ENCODE measurements at regions not wholly inside any gene's neighbourhood (a gene's known extent, or its start where the extent isn't known, plus 50 kb on each side); places are given as distances from the start of the nearest gene placed in this dataset.

DNA sequence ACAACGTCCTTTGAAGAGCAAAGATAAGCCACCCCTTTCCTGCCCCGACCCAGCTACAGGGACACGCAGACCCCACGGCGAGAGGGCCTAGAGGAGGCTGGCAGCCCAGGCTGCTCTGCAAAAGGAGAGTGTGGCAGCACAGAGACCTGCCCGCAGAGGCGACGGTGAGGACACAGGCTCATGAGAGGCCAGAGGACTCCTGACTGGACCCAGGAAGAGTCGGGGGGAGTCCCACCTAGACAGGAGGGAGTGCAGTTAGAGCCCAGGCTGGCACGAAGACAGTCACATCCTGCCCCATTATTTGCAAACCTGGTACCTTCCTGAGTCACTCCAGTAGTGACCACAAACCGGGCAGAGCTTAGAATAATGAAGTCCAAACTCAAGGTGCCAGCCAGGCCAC lies 227.7 kb upstream of the CDH4 start:
- TF ChIP-seq, protein P1, sequence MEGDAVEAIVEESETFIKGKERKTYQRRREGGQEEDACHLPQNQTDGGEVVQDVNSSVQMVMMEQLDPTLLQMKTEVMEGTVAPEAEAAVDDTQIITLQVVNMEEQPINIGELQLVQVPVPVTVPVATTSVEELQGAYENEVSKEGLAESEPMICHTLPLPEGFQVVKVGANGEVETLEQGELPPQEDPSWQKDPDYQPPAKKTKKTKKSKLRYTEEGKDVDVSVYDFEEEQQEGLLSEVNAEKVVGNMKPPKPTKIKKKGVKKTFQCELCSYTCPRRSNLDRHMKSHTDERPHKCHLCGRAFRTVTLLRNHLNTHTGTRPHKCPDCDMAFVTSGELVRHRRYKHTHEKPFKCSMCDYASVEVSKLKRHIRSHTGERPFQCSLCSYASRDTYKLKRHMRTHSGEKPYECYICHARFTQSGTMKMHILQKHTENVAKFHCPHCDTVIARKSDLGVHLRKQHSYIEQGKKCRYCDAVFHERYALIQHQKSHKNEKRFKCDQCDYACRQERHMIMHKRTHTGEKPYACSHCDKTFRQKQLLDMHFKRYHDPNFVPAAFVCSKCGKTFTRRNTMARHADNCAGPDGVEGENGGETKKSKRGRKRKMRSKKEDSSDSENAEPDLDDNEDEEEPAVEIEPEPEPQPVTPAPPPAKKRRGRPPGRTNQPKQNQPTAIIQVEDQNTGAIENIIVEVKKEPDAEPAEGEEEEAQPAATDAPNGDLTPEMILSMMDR (IDR thresholded peaks at IDR 0.05), result no peak
- Mint-ChIP-seq H3K36me3 (ENCODE audit: unreplicated experiment) (no peaks in the 10 kb centered on the region), H3K4me1 (ENCODE audit: unreplicated experiment) (no peaks in the 10 kb centered on the region), H3K27ac (ENCODE audit: unreplicated experiment) (no peak overlapping the region), H3K4me3 (ENCODE audit: unreplicated experiment) (no peak overlapping the region), H3K9me3 (ENCODE audit: unreplicated experiment) (peaks cover 5% of the 10 kb centered on the region), H3K27me3 (ENCODE audit: unreplicated experiment) (no peaks in the 10 kb centered on the region)
- peak; percentile 77 for DNase-seq (ENCODE audit: extremely low spot score, unreplicated experiment)

DNA sequence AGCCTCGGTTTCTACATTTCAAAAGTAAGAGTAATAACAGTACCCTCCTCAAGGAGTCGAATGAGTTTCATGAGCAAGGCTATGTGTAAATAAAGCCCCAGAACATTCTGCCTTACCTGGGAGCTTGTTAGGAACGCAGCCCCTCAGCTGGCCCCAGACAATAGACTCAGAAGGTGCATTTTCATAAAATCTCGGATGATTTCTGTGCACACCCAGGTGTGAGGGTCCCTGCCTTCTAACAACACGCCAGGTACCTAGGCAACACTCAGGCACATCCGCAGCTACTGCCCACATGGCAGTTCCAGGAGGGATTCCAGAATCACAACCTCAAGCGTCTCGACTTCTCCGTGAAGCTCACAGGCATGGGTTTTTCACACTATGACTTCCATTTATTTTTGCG lies 226.5 kb upstream of the CDH4 start:
- Mint-ChIP-seq H3K4me1 (ENCODE audit: unreplicated experiment) (no peaks in the 10 kb centered on the region), H3K4me3 (ENCODE audit: unreplicated experiment) (no peak overlapping the region), H3K27me3 (ENCODE audit: unreplicated experiment) (no peaks in the 10 kb centered on the region), H3K27ac (ENCODE audit: unreplicated experiment) (no peak overlapping the region), H3K36me3 (ENCODE audit: unreplicated experiment) (no peaks in the 10 kb centered on the region), H3K9me3 (ENCODE audit: unreplicated experiment) (no peaks in the 10 kb centered on the region)
- peak; percentile 51 for DNase-seq (ENCODE audit: extremely low spot score, unreplicated experiment)
- TF ChIP-seq, protein P1 (IDR thresholded peaks at IDR 0.05), result no peak

DNA sequence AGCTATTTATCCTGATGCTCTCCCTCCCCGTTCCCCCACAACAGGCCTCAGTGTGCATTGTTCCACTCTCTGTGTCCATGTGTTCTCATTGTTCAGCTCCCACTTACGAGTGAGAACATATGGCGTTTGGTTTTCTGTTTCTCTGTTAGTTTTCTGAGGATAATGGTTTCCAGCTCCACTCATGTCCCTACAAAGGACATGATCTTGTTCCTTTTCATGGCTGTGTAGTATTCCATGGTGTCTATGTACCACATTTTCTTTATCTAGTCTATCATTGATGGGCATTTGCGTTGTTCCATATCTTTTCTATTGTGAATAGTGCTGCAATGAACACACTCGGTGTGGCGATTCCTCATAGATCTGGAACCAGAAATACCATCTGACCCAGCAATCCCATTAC lies 225.9 kb upstream of the CDH4 start:
- Mint-ChIP-seq H3K9me3 (ENCODE audit: unreplicated experiment) (no peaks in the 10 kb centered on the region), H3K4me3 (ENCODE audit: unreplicated experiment) (no peak overlapping the region), H3K36me3 (ENCODE audit: unreplicated experiment) (no peaks in the 10 kb centered on the region), H3K27me3 (ENCODE audit: unreplicated experiment) (no peaks in the 10 kb centered on the region), H3K4me1 (ENCODE audit: unreplicated experiment) (no peaks in the 10 kb centered on the region), H3K27ac (ENCODE audit: unreplicated experiment) (no peak overlapping the region)
- no peak for DNase-seq (ENCODE audit: extremely low spot score, unreplicated experiment)
- TF ChIP-seq, protein P1 (IDR thresholded peaks at IDR 0.05), result no peak

DNA sequence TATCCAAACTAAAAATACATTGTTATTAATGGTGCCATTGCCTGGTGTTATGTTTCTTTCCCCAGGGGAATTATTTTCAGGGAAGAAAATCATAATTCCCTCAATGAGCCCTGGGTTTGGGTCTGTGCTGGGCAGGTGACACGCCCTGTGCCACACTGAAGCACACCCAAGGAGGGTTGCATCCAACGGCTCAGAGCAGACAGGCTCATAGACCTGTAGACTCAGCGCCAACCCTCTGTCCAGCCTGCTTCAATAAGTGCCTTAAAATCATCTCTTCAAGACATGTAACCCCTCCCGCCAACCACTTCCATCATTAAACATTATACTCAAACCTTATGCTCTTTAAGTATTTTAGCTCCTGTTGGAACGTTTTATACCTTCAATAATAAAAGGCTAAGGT lies 225.3 kb upstream of the CDH4 start:
- TF ChIP-seq, protein P1 (IDR thresholded peaks at IDR 0.05), result no peak
- no peaks in the 10 kb centered on the region for H3K4me1 Mint-ChIP-seq (ENCODE audit: unreplicated experiment)
- H3K36me3 Mint-ChIP-seq (ENCODE audit: unreplicated experiment), result no peaks in the 10 kb centered on the region
- no peaks in the 10 kb centered on the region for H3K9me3 Mint-ChIP-seq (ENCODE audit: unreplicated experiment)
- no peaks in the 10 kb centered on the region for H3K27me3 Mint-ChIP-seq (ENCODE audit: unreplicated experiment)
- H3K27ac Mint-ChIP-seq (ENCODE audit: unreplicated experiment), result no peak overlapping the region
- no peak overlapping the region for H3K4me3 Mint-ChIP-seq (ENCODE audit: unreplicated experiment)
- DNase-seq (ENCODE audit: extremely low spot score, unreplicated experiment), result peak; percentile 56

DNA sequence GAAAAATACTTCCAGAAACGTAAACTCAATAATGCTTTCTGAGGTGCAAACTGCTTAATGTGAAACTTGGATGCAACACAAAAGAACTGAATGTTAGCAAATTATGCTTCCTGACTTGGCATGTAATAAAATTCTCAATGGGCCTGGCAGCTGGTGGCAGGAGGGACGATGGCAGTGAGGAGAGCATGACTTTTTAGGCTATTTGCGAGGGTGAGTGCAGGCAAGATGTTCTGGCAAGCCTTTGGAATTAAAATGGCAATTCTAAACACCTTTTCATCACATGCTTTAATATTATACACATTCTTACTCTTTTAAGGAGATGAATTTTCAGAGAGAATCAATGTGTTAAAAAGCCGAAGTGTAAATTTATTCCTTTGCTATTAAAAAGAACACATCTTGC lies 224.8 kb upstream of the CDH4 start:
- H3K4me1 Mint-ChIP-seq (ENCODE audit: unreplicated experiment), result no peaks in the 10 kb centered on the region
- H3K36me3 Mint-ChIP-seq (ENCODE audit: unreplicated experiment), result no peaks in the 10 kb centered on the region
- no peaks in the 10 kb centered on the region for H3K27me3 Mint-ChIP-seq (ENCODE audit: unreplicated experiment)
- no peak overlapping the region for H3K27ac Mint-ChIP-seq (ENCODE audit: unreplicated experiment)
- H3K9me3 Mint-ChIP-seq (ENCODE audit: unreplicated experiment), result no peaks in the 10 kb centered on the region
- no peak for DNase-seq (ENCODE audit: extremely low spot score, unreplicated experiment)
- H3K4me3 Mint-ChIP-seq (ENCODE audit: unreplicated experiment), result no peak overlapping the region
- TF ChIP-seq, protein P1 (IDR thresholded peaks at IDR 0.05), result no peak
